ENCODE measurements at regions not wholly inside any gene's neighbourhood (a gene's known extent, or its start where the extent isn't known, plus 50 kb on each side); places are given as distances from the start of the nearest gene placed in this dataset.
"Not testable (repeated sequence)": the region's sequence is repeated elsewhere in the genome, so short reads cannot be mapped to it uniquely, and the experiment has no call there.

DNA sequence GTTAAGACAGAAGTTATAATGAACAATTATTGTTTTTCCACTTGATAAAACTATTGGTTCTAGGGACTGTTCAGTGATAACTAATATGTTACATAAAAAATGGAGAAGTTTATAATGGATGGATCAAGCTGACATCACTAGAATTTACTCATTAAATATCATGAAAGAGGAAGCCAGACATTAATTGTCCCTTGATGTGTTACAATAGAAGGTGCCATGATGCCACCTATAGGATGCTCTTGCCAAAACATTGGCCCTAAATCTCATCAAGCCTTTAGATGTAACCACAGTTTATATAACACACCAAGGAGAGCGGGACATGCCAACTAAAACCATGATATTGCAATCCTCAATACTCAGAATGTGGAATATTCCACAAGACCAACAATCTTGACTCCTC lies 147.9 kb upstream of the MON1B start:
- TF ChIP-seq, protein P1, sequence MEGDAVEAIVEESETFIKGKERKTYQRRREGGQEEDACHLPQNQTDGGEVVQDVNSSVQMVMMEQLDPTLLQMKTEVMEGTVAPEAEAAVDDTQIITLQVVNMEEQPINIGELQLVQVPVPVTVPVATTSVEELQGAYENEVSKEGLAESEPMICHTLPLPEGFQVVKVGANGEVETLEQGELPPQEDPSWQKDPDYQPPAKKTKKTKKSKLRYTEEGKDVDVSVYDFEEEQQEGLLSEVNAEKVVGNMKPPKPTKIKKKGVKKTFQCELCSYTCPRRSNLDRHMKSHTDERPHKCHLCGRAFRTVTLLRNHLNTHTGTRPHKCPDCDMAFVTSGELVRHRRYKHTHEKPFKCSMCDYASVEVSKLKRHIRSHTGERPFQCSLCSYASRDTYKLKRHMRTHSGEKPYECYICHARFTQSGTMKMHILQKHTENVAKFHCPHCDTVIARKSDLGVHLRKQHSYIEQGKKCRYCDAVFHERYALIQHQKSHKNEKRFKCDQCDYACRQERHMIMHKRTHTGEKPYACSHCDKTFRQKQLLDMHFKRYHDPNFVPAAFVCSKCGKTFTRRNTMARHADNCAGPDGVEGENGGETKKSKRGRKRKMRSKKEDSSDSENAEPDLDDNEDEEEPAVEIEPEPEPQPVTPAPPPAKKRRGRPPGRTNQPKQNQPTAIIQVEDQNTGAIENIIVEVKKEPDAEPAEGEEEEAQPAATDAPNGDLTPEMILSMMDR (IDR thresholded peaks at IDR 0.05; ENCODE audit: low read depth, low read length) = peak; percentile 38
- no peak for TF ChIP-seq MYC (IDR thresholded peaks at IDR 0.05; ENCODE audit: low read depth, low read length)
- H3K4me3 ChIP-seq (ENCODE audit: low read depth, low read length) = no peak overlapping the region

GRCh38 chr16:77046206-77046605 lies 144.8 kb upstream of the MON1B start:
- TF ChIP-seq, protein P1 (IDR thresholded peaks at IDR 0.05; ENCODE audit: low read depth, low read length) = no peak
- TF ChIP-seq POLR2A (IDR thresholded peaks at IDR 0.05; ENCODE audit: extremely low read depth, insufficient read length) = no peak
- no peak for TF ChIP-seq MAX (IDR thresholded peaks at IDR 0.05; ENCODE audit: low read depth, low read length)
- TF ChIP-seq MYC (IDR thresholded peaks at IDR 0.05; ENCODE audit: low read depth, low read length) = no peak
- no peak overlapping the region for H3K4me3 ChIP-seq (ENCODE audit: low read depth, low read length)
- DNase-seq (ENCODE audit: low read depth) = no peak

More for the DNA sequence above, 147.9 kb upstream of the MON1B start:
- DNase-seq (ENCODE audit: low read depth) = peak; percentile 43

GRCh38 chr16:77048085-77048484 lies 142.9 kb upstream of the MON1B start:
- TF ChIP-seq POLR2A (IDR thresholded peaks at IDR 0.05; ENCODE audit: extremely low read depth, insufficient read length) = no peak
- TF ChIP-seq MYC (IDR thresholded peaks at IDR 0.05; ENCODE audit: low read depth, low read length) = no peak
- no peak for TF ChIP-seq MAX (IDR thresholded peaks at IDR 0.05; ENCODE audit: low read depth, low read length)
- DNase-seq (ENCODE audit: low read depth) = no peak
- H3K4me3 ChIP-seq (ENCODE audit: low read depth, low read length) = no peak overlapping the region

- no peak overlapping the region for H3K4me3 ChIP-seq (ENCODE audit: low read depth, low read length)
- DNase-seq (ENCODE audit: low read depth) = no peak
- no peak for TF ChIP-seq POLR2A (IDR thresholded peaks at IDR 0.05; ENCODE audit: extremely low read depth, insufficient read length)
- TF ChIP-seq, protein P1 (IDR thresholded peaks at IDR 0.05; ENCODE audit: low read depth, low read length) = no peak
- TF ChIP-seq MYC (IDR thresholded peaks at IDR 0.05; ENCODE audit: low read depth, low read length) = no peak
- TF ChIP-seq MAX (IDR thresholded peaks at IDR 0.05; ENCODE audit: low read depth, low read length) = no peak
These were observed 141.4 kb upstream of the MON1B start for GRCh38 chr16:77049577-77049976.

GRCh38 chr16:77056597-77056996 lies 134.4 kb upstream of the MON1B start:
- DNase-seq (ENCODE audit: low read depth); H3K4me3 ChIP-seq (ENCODE audit: low read depth, low read length): not testable (repeated sequence)

DNA sequence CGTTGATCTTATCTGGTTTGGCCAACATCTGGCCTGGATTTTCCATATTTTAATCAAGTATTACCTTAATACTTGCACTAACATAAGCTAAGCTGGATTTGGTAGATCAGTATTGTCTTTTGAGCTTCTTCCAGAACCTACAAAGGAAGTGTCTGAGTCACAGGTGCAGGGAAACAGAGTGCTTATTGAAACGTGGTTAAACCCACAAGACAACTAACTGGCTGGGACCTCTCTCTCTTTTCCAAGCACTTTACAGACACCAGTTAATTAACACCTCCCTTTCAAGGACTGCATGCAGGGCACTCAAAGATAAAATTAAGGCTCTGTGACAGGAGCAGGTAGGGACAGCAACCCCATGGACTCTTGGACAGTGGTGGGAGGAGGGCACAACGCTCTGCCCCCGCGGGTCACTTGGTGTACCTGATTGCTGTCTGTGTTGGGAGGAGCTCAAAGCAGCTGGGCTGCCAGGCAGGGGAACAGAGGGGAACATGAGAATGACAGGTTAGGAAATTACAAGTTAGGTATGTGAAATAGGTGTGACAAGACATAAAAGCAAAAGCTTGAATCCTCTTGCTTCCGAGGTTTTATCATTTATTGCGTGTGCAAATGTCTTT lies 133.7 kb upstream of the MON1B start:
- no peak for DNase-seq (ENCODE audit: low read depth)
- TF ChIP-seq MAX (IDR thresholded peaks at IDR 0.05; ENCODE audit: low read depth, low read length) (no peak), POLR2A (IDR thresholded peaks at IDR 0.05; ENCODE audit: extremely low read depth, insufficient read length) (no peak), MYC (IDR thresholded peaks at IDR 0.05; ENCODE audit: low read depth, low read length) (no peak)
- TF ChIP-seq, protein P1 (IDR thresholded peaks at IDR 0.05; ENCODE audit: low read depth, low read length) = no peak
- no peak overlapping the region for H3K4me3 ChIP-seq (ENCODE audit: low read depth, low read length)

- no peak overlapping the region for H3K4me3 ChIP-seq (ENCODE audit: low read depth, low read length)
- TF ChIP-seq, protein P1 (IDR thresholded peaks at IDR 0.05; ENCODE audit: low read depth, low read length) = no peak
- TF ChIP-seq MAX (IDR thresholded peaks at IDR 0.05; ENCODE audit: low read depth, low read length) (no peak), POLR2A (IDR thresholded peaks at IDR 0.05; ENCODE audit: extremely low read depth, insufficient read length) (no peak), MYC (IDR thresholded peaks at IDR 0.05; ENCODE audit: low read depth, low read length) (no peak)
- no peak for DNase-seq (ENCODE audit: low read depth)
These were observed 131.5 kb upstream of the MON1B start for GRCh38 chr16:77059446-77059845.
